Liver (tissue), 8 donors: ENCODE measurements at regions not wholly inside any gene's neighbourhood (a gene's known extent, or its start where the extent isn't known, plus 50 kb on each side); places are given as distances from the start of the nearest gene placed in this dataset.
A peak's percentile ranks its signal among the peaks of the same experiment; 100 is the strongest.

Source experiments
- DNase-seq: peaks from one replicate; pipeline ENCODE4 v3.0.0-alpha.2; 2017; ENCODE audit warnings: low spot score
- H3K27ac ChIP-seq, 2 donors: one replicate each; pipeline ENCODE4 v1.7.0; 2013; ENCODE audit warnings: inconsistent platforms in 2 of 2, low read length in 2 of 2, control low read depth in 1 of 2, low read depth in 1 of 2, mild to moderate bottlenecking in 1 of 2
- H3K27me3 ChIP-seq, 4 donors: one replicate each; pipeline versions ENCODE4 v1.6.1 to v1.7.0; 2013; ENCODE audit warnings: low read length in 3 of 4, inconsistent platforms in 1 of 4, mild to moderate bottlenecking in 1 of 4, moderate library complexity in 1 of 4; ENCODE audit not compliant: control insufficient read depth in 4 of 4, insufficient read depth in 4 of 4
- H3K36me3 ChIP-seq, 4 donors: one replicate each; pipeline versions ENCODE4 v1.6.1 to v1.7.0; 2013; ENCODE audit warnings: low read length in 3 of 4, mild to moderate bottlenecking in 3 of 4, low read depth in 1 of 4, moderate library complexity in 1 of 4; ENCODE audit not compliant: control insufficient read depth in 4 of 4, insufficient read depth in 3 of 4
- H3K4me1 ChIP-seq, 4 donors: one replicate each; pipeline versions ENCODE4 v1.6.1 to v1.7.0; 2013; ENCODE audit warnings: low read length in 3 of 4, mild to moderate bottlenecking in 3 of 4, moderate library complexity in 1 of 4; ENCODE audit not compliant: control insufficient read depth in 4 of 4, insufficient read depth in 4 of 4
- H3K4me3 ChIP-seq, 3 donors: one replicate each; pipeline versions ENCODE4 v1.6.1 to v1.7.0; 2013; ENCODE audit warnings: low read length in 3 of 3, control low read depth in 1 of 3, low read depth in 1 of 3, mild to moderate bottlenecking in 1 of 3
- H3K9ac ChIP-seq, 2 donors: one replicate each; pipeline ENCODE4 v1.7.0; 2013; ENCODE audit warnings: low read length in 2 of 2, mild to moderate bottlenecking in 2 of 2, moderate library complexity in 2 of 2, control low read depth in 1 of 2, low read depth in 1 of 2
- H3K9me3 ChIP-seq, 4 donors: one replicate each; pipeline versions ENCODE4 v1.6.1 to v1.7.0; 2013; ENCODE audit warnings: low read length in 3 of 4; ENCODE audit not compliant: control insufficient read depth in 4 of 4
- ATF3 ChIP-seq: IDR thresholded peaks from 2 replicates; pipeline ENCODE4 v1.6.1; 2016; ENCODE audit warnings: antibody characterized with exemption
- CTCF ChIP-seq: fragments of 150-350 bp; IDR thresholded peaks from 2 replicates; pipeline ENCODE4 v1.5.1; 2017; ENCODE audit warnings: improper control_type of control experiment, low read depth, low read length; ENCODE audit not compliant: missing input control
- EGR1 ChIP-seq, 2 donors: IDR thresholded peaks; 2 replicates each; pipeline ENCODE4 v1.6.1; 2016 to 2018; ENCODE audit warnings: antibody characterized with exemption in 2 of 2, low read depth in 2 of 2
- FOXA1 ChIP-seq: IDR thresholded peaks from 2 replicates; pipeline ENCODE4 v1.6.1; 2016; ENCODE audit warnings: antibody characterized with exemption
- FOXA2 ChIP-seq: IDR thresholded peaks from 2 replicates; pipeline ENCODE4 v1.6.1; 2016; ENCODE audit warnings: antibody characterized with exemption
- GABPA ChIP-seq, 2 donors: IDR thresholded peaks in 1 of 2; conservative IDR thresholded peaks in 1 of 2; 2 replicates each; pipeline ENCODE4 v1.6.1; 2016; ENCODE audit warnings: antibody characterized with exemption in 2 of 2, mild to moderate bottlenecking in 1 of 2, moderate library complexity in 1 of 2
- HNF4A ChIP-seq, 2 donors: conservative IDR thresholded peaks; 2 replicates each; pipeline ENCODE4 v1.6.1; 2016; ENCODE audit warnings: antibody characterized with exemption in 2 of 2, mild to moderate bottlenecking in 2 of 2
- HNF4G ChIP-seq: IDR thresholded peaks from 2 replicates; pipeline ENCODE4 v1.6.1; 2016; ENCODE audit warnings: antibody characterized with exemption
- JUND ChIP-seq, 2 donors: IDR thresholded peaks; 2 replicates each; pipeline ENCODE4 v1.6.1; 2016; ENCODE audit warnings: antibody characterized with exemption in 2 of 2
- MAX ChIP-seq: IDR thresholded peaks from 2 replicates; pipeline ENCODE4 v1.6.1; 2016; ENCODE audit warnings: antibody characterized with exemption
- NR2F2 ChIP-seq: IDR thresholded peaks from 2 replicates; pipeline ENCODE4 v1.6.1; 2016; ENCODE audit warnings: antibody characterized with exemption
- RAD21 ChIP-seq, 2 donors: IDR thresholded peaks; 2 replicates each; pipeline ENCODE4 v1.6.1; 2016; ENCODE audit warnings: antibody characterized with exemption in 2 of 2, mild to moderate bottlenecking in 2 of 2
- REST ChIP-seq: IDR thresholded peaks from 2 replicates; pipeline ENCODE4 v1.6.1; 2016; ENCODE audit warnings: antibody characterized with exemption, mild to moderate bottlenecking
- RXRA ChIP-seq, 2 donors: IDR thresholded peaks; 2 replicates each; pipeline ENCODE4 v1.6.1; 2017 to 2018; ENCODE audit warnings: antibody characterized with exemption in 2 of 2, mild to moderate bottlenecking in 1 of 2
- SP1 ChIP-seq: IDR thresholded peaks from 2 replicates; pipeline ENCODE4 v1.6.1; 2018; ENCODE audit warnings: antibody characterized with exemption, mild to moderate bottlenecking
- TAF1 ChIP-seq: conservative IDR thresholded peaks from 2 replicates; pipeline ENCODE4 v1.6.1; 2016; ENCODE audit warnings: antibody characterized with exemption, mild to moderate bottlenecking
- YY1 ChIP-seq: IDR thresholded peaks from 2 replicates; pipeline ENCODE4 v1.6.1; 2016; ENCODE audit warnings: antibody characterized with exemption, mild to moderate bottlenecking
- ZBTB33 ChIP-seq: IDR thresholded peaks from 2 replicates; pipeline ENCODE4 v1.6.1; 2016; ENCODE audit warnings: antibody characterized with exemption
- WGBS: extraction: QIAGEN DNeasy Blood & Tissue Kit; methylation state at CpG from one replicate; pipeline ENCODE4 v1.1.7; 2013; 5-methylcytosine and 5-hydroxymethylcytosine counted together
- donor health status: healthy.
- donor health status: healthy.
- donor health status: healthy.
- donor health status: healthy.
- donor health status: healthy.

- no peaks in the 10 kb centered on the region for H3K9me3 ChIP-seq
- DNase-seq, result no peak
- H3K4me1 ChIP-seq, result peaks cover 0 to 24% (median 15%) of the 10 kb centered on the region in 4 donors
- 25% methylated on average over 1 of the region's 1 CpG for WGBS
- H3K36me3 ChIP-seq, result no peaks in the 10 kb centered on the region
- H3K4me3 ChIP-seq, result no peak overlapping the region
- H3K27ac ChIP-seq, result no peak overlapping the region
- no peak for TF ChIP-seq GABPA (IDR thresholded peaks at IDR 0.05 in 1 of 2, conservative IDR thresholded peaks at IDR 0.05 in 1 of 2)
- TF ChIP-seq RAD21 (IDR thresholded peaks at IDR 0.05), result no peak
- peak; percentile 66 to 81 for TF ChIP-seq RXRA (IDR thresholded peaks at IDR 0.05)
- peak; percentile 96 for TF ChIP-seq FOXA2
- peak; percentile 52 for TF ChIP-seq REST
- TF ChIP-seq EGR1 (IDR thresholded peaks at IDR 0.05; ENCODE audit: low read depth in 2 of 2), result no peak
- TF ChIP-seq SP1, result peak; percentile 55
- TF ChIP-seq ATF3, result no peak
- TF ChIP-seq HNF4G, result peak; percentile 56
- TF ChIP-seq HNF4A (conservative IDR thresholded peaks at IDR 0.05), result peak; percentile 80 to 91
- TF ChIP-seq JUND (IDR thresholded peaks at IDR 0.05), result no peak
- TF ChIP-seq CTCF, result no peak
- TF ChIP-seq ZBTB33, result peak; percentile 13
- no peak for TF ChIP-seq MAX
- peak; percentile 96 for TF ChIP-seq FOXA1
- TF ChIP-seq YY1, result peak; percentile 40
- TF ChIP-seq NR2F2, result no peak
- TF ChIP-seq TAF1, result no peak
- no peak overlapping the region for H3K9ac ChIP-seq
- H3K27me3 ChIP-seq, result peaks cover 0 to 3% (median under 1%) of the 10 kb centered on the region in 4 donors
Observed at GRCh38 chr11:10927538-10927937, 69.7 kb upstream of the ZBED5 start.
